ENCODE measurements at regions not wholly inside any gene's neighbourhood (a gene's known extent, or its start where the extent isn't known, plus 50 kb on each side); places are given as distances from the start of the nearest gene placed in this dataset.

GRCh38 chr5:165920655-165921054, 2370.8 kb upstream of the WWC1 start:
- no peaks in the 10 kb centered on the region for H3K79me2 ChIP-seq (ENCODE audit: insufficient read depth, low read length)
- WGBS (ENCODE audit: low lambda C conversion rate): 0% methylated on average over 1 of the region's 1 CpG
- no peak overlapping the region for H3K27ac ChIP-seq (ENCODE audit: extremely low read length, insufficient read depth, low read length)
- ChIA-PET POLR2A (no interaction called here), CTCF (ENCODE audit: low intra/inter-chr PET ratio, low total read pairs) (no interaction called here)
- H3K9ac ChIP-seq (ENCODE audit: insufficient read depth, low read depth, low read length): no peak overlapping the region
- H4K20me1 ChIP-seq (ENCODE audit: insufficient read depth, low read length): no peaks in the 10 kb centered on the region
- FAIRE-seq (no peak), ATAC-seq (no peak), DNase-seq (ENCODE audit: low spot score) (no peak)
- intact Hi-C loops (cut with micrococcal nuclease; ENCODE audit: unreplicated experiment) (no loop called here), in situ Hi-C loops (cut with HindIII; ENCODE audit: extremely low pct_ligation_motif_present, low pct_unique_long_range_greater_than_20kb) (no loop called here)
- TF ChIP-seq ZNF891 (CRISPR knock-in tag; IDR thresholded peaks at IDR 0.05): no peak
- TF ChIP-seq ZNF331 (CRISPR knock-in tag; IDR thresholded peaks at IDR 0.05): no peak
- TF ChIP-seq, protein P1, sequence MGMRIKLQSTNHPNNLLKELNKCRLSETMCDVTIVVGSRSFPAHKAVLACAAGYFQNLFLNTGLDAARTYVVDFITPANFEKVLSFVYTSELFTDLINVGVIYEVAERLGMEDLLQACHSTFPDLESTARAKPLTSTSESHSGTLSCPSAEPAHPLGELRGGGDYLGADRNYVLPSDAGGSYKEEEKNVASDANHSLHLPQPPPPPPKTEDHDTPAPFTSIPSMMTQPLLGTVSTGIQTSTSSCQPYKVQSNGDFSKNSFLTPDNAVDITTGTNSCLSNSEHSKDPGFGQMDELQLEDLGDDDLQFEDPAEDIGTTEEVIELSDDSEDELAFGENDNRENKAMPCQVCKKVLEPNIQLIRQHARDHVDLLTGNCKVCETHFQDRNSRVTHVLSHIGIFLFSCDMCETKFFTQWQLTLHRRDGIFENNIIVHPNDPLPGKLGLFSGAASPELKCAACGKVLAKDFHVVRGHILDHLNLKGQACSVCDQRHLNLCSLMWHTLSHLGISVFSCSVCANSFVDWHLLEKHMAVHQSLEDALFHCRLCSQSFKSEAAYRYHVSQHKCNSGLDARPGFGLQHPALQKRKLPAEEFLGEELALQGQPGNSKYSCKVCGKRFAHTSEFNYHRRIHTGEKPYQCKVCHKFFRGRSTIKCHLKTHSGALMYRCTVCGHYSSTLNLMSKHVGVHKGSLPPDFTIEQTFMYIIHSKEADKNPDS (CRISPR knock-in tag; IDR thresholded peaks at IDR 0.05): no peak
- no peak for TF ChIP-seq ZNF607 (CRISPR knock-in tag; IDR thresholded peaks at IDR 0.05; ENCODE audit: borderline replicate concordance)
- no peak for TF ChIP-seq ZNF10 (CRISPR knock-in tag; IDR thresholded peaks at IDR 0.05; ENCODE audit: borderline replicate concordance, low read depth)
- no peak for TF ChIP-seq CHD4 (IDR thresholded peaks at IDR 0.05; ENCODE audit: borderline replicate concordance, low read length)
- no peak for TF ChIP-seq HNF4A (CRISPR knock-in tag; IDR thresholded peaks at IDR 0.05)
- 0 out of 4 replicates have a peak, but pooled peaks of 1 of the 2 experiments have one; percentile 14 for TF ChIP-seq MAFK (conservative IDR thresholded peaks at IDR 0.05 in 1 of 2, IDR thresholded peaks at IDR 0.05 in 1 of 2; ENCODE audit: low read length in 2 of 2)
- TF ChIP-seq SNAPC5 (CRISPR knock-in tag; IDR thresholded peaks at IDR 0.05; ENCODE audit: borderline replicate concordance): no peak
- peaks cover 64% of the 10 kb centered on the region for H3K9me3 ChIP-seq (ENCODE audit: low read length)
- BruUV-seq (replicated peaks): no TSS peak
- H3K4me3 ChIP-seq (replicated peaks in 1 of 3; ENCODE audit: insufficient read depth in 1 of 3, low read depth in 2 of 3, low read length in 3 of 3): no peak overlapping the region
- no peaks in the 10 kb centered on the region for H3K4me1 ChIP-seq (ENCODE audit: insufficient read depth, low read length)
- H3K36me3 ChIP-seq (replicated peaks in 1 of 2; ENCODE audit: control insufficient read depth in 1 of 2, insufficient read depth in 2 of 2, low read length in 2 of 2): no peaks in the 10 kb centered on the region
- H3K4me2 ChIP-seq (ENCODE audit: low read depth, low read length): no peak overlapping the region
- no peaks in the 10 kb centered on the region for H3K27me3 ChIP-seq (ENCODE audit: control insufficient read depth in 1 of 2, insufficient read depth in 2 of 2, low read length in 2 of 2)
- no peak overlapping the region for H2AFZ ChIP-seq (ENCODE audit: low read length)
